ENCODE measurements at regions not wholly inside any gene's neighbourhood (a gene's known extent, or its start where the extent isn't known, plus 50 kb on each side); places are given as distances from the start of the nearest gene placed in this dataset.
"Not testable (repeated sequence)": the region's sequence is repeated elsewhere in the genome, so short reads cannot be mapped to it uniquely, and the experiment has no call there.

- no peak for DNase-seq
Observed at GRCh38 chr7:69187824-69188333, 410.4 kb upstream of the AUTS2 start.

- no peak for DNase-seq
Observed at GRCh38 chr7:69189406-69189805, 408.9 kb upstream of the AUTS2 start.

DNA sequence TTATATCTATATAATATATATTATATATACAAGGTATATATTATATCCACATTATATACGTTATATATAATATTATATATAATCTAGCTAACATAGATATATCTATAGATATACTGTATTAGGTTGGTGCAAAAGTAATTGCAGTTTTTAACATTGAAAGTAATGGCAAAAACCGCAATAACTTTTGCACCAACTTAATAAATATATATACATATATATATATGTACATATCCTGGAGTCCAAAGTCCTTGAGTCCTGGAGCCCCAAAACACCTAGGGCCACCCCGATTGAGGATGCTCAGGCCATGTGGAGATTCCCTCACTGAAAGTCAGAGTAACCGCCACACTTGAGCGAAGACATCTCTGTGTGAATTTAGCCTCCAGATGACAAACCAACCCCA, 408.2 kb upstream of the AUTS2 start:
- DNase-seq, result no peak

DNA sequence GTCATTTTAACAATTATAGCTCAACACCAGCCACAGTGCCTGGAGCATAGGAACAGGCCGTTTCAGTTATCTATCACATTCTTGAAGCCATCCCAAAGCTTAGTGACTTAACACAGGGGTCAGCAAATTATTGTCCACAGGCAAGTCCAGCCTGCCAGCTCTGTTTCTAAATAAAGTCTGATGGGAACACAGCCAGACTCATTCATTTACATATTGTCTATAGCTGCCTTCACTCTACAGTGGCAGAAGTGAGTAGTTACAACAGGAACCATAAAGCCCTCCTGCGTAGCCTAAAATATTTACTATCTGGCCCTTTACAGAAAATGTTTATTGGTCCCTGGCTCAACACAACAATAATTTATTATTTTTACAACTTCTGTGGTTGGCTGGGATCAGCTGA, 407.5 kb upstream of the AUTS2 start:
- DNase-seq, result no peak

GRCh38 chr7:69192134-69192533, 406.1 kb upstream of the AUTS2 start:
- DNase-seq, result no peak

GRCh38 chr7:69193061-69193460, 405.2 kb upstream of the AUTS2 start:
- no peak for DNase-seq

DNA sequence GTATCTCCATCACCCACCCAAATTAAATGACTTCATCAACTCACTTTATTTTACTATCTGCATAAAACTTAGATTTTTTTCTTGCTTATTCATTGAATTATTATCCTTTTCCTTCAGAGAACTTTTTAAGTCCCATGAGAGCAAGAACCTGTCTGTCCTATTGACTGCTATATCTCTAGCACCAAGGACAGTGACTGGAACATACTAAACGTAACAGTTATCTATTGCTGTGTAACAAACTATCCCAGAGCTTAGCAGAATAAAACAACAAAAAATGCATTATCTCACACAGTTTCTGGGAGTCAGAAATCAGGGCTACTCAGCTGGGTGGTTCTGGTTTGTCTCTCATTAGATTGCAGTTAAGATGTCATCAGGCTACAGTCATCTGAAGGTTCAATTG, 401.7 kb upstream of the AUTS2 start:
- no peak for DNase-seq

DNA sequence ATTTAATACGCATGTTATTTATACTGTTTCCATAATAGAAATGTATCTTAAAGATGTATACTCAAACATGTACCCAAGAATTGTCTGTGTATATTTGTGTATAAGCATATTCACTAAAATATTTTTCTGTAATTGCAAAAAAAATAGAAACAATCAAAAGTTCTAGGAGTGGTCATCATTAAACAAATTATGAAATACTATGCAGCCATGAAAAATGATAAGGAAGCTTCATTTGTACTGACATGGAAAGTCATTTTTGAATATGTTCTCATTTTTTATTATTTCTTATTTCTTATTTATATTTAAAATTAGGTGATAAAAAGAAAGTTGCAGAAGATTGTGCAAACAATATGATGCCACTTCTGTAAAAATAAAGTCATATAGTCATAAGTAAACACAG, 400.0 kb upstream of the AUTS2 start:
- DNase-seq, result no peak

- no peak for DNase-seq
Observed at GRCh38 chr7:69199041-69199440, 399.2 kb upstream of the AUTS2 start.

DNA sequence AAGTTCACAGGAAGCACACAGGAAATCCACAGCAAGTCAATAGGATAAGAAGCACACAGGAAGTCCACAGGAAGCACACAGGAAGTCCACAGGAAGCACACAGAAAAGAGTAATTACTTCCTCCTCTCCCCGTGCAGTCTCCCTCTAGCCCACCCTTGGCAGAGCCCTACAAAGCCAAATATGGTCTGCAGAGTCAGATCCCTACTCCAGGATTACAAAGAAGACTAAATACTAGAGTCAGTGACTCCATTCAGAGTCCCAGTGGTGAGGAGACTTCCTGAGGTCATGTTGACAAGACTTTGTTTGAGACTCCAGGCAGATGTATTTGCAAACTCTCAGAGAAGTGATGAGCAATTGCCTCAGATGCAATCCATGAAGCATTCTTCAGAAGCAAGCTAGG, 398.6 kb upstream of the AUTS2 start:
- no peak for DNase-seq

- no peak for DNase-seq
Observed at GRCh38 chr7:69203871-69204270, 394.4 kb upstream of the AUTS2 start.

GRCh38 chr7:69204943-69205342, 393.3 kb upstream of the AUTS2 start:
- peak; percentile 35 for DNase-seq

GRCh38 chr7:69205581-69205980, 392.7 kb upstream of the AUTS2 start:
- no peak for DNase-seq

GRCh38 chr7:69208276-69208675, 390.0 kb upstream of the AUTS2 start:
- no peak for DNase-seq

GRCh38 chr7:69208848-69209247, 389.4 kb upstream of the AUTS2 start:
- DNase-seq, result no peak

DNA sequence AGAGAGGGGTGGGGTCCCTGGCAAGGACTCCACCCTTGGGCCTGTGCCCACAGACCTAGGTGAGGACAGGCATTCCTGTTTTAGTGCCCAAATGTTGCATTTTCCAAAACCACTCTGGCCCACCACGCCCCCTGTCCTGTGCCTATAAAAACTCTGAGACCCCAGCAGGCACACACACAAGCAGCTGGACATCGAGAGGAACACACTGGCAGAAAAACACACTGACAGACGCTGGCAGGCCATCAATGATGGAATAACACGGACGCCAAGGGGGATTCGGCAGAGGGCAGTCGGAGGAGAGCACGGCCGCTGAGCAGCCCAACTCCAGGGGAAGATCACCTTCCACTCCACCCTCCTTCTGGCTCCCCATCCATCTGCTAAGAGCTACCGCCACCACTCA, 386.9 kb upstream of the AUTS2 start:
- no peak for DNase-seq

DNA sequence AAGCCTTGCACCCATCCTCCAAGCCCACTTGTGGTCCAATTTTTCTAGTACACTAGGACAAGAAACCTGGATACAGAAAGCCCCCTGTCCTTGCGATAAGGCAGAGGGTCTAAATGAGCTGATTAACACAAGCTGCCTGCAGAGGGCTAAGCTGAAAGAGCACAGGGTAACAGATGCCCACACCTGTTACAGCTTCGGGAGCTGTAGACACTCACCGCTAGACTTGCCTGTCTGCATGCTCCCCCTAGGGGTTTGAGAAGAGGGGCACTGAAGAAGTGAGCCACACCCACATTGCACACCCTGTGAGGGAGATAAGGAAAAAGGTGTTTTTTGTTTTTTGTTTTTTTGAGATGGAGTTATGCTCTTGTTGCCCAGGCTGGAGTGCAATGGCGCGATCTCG, 386.5 kb upstream of the AUTS2 start:
- DNase-seq, result no peak

GRCh38 chr7:69213878-69214277, 384.4 kb upstream of the AUTS2 start:
- DNase-seq, result no peak

DNA sequence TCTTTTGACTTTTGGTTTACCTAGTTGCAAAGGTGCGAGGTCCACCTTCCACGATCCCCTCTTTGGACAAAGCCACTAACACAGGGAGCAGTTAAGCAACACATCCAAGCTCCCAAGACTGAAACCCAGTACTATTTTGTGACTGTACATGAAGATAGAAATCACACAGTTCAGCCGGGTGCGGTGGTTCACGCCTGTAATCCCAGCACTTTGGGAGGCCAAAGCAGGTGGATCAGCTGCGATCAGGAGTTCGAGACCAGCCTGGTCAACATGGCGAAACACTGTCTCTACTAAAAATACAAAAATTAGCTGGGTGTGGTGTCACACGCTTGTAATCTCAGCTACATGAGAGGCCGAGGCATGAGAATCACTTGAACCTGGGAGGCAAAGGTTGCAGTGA, 382.8 kb upstream of the AUTS2 start:
- DNase-seq, result not testable (repeated sequence)

DNA sequence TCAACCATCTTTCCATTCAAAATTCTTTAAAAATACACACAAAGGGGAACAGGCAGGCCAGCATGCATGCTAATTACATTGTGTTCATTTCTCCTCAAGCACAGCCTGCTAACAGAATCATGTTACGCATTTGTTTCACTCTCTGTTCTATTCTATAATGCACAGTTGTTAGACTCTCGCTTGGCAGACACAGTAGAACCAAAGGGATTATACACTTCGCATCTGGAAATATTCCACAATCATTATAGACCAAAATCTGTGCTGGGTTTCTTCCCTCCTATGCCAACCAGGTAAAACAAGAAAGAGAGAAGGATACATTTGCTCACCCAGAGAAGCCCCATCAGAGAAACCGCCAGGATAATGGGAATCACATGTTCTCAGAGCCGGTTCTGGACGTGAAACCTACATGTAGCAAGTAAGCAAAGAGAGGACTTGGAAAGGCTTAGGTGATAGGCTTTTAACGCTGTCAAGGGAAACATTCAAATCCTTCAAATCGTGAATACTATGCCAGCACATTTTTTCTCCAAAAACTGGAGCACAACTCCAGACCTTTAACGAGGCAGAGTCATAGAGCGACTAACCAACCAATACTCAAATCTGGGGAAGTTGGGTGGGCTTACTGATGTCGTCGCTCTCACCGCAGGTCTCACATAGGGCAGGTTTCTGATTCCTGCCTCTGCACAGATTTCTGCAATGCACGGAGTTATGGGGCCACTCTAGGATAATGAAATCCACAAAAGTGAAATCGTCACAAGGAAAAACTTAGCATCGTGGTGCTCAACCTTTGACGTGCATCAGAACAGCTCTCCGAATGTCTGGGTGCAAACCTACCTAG, 380.5 kb upstream of the AUTS2 start:
- DNase-seq, result peak; percentile 83

DNA sequence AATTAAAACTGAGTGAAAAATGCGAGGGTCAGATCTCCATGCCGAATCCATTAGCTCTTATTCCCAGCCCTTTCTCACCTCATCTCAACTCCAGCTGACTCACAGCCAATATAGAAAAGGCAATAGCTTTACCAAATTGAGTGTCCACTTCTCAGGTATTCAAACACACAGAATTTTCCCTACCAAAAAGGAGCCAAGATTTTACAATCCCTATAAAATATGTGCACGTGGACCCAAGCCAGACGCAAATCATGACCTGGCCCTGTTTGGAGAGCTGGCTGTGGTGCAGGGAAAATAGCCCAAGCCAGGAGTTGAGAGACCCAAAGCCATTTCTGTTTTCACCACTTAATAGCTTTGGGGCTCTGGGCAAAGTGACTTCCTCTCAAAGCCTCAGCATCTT, 379.7 kb upstream of the AUTS2 start:
- DNase-seq, result peak; percentile 80

- no peak for DNase-seq
Observed at GRCh38 chr7:69219381-69219780, 378.9 kb upstream of the AUTS2 start.

GRCh38 chr7:69225259-69225943, 372.9 kb upstream of the AUTS2 start:
- no peak for DNase-seq

DNA sequence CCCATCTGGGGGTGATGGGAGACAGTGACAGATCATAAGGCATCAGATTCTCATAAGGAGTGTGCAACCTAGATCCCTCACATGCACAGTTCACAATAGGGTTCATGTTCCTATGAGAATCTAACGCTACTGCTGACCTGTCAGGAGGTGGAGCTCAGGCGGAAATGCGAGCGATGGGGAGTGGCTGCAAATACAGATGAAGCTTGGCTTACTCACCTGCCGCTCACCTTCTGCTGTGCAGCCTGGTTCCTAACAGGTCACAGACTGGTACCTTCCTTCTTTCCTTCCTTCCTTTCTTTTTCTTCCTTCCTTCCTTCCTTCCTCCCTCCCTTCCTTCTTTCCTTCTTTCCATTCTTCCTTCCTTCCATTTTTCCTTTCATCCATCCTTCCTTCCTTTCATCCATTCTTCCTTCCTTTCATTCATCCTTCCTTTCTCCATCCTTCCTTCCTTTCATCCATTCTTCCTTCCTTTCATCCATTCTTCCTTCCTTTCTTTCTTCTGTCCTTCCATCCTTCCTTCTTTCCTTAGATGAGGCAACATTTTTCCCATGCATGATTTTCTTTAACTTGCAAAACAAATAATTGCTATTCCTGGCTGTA, 370.0 kb upstream of the AUTS2 start:
- DNase-seq, result no peak
